Right cardiac atrium (tissue), 5 donors: ENCODE measurements at regions not wholly inside any gene's neighbourhood (a gene's known extent, or its start where the extent isn't known, plus 50 kb on each side); places are given as distances from the start of the nearest gene placed in this dataset.
"Not testable (repeated sequence)": the region's sequence is repeated elsewhere in the genome, so short reads cannot be mapped to it uniquely, and the experiment has no call there.

Source experiments
- ATAC-seq, 2 donors: fragments of 200-7000 bp; cut with Tn5 transposase; one replicate each; pipeline versions ENCODE4 v1.8.0 to v1.9.1; 2020; ENCODE audit warnings: moderate library complexity in 2 of 2, mild to moderate bottlenecking in 1 of 2
- DNase-seq, 3 donors: peaks; one replicate each; pipeline ENCODE4 v3.0.0-alpha.2; 2020
- H3K27ac ChIP-seq: one replicate; pipeline ENCODE4 v1.5.1; 2013; ENCODE audit warnings: mild to moderate bottlenecking, low read length, control low read depth, moderate library complexity
- H3K27me3 ChIP-seq: one replicate; pipeline ENCODE4 v1.6.1; 2013; ENCODE audit not compliant: control insufficient read depth, insufficient read depth
- H3K4me1 ChIP-seq: one replicate; pipeline ENCODE4 v1.6.1; 2013; ENCODE audit warnings: low read length; ENCODE audit not compliant: control insufficient read depth, insufficient read depth
- H3K4me3 ChIP-seq: one replicate; pipeline ENCODE4 v1.5.1; 2013; ENCODE audit warnings: low read length, control low read depth
- H3K9me3 ChIP-seq: one replicate; pipeline ENCODE4 v1.6.1; 2013; ENCODE audit warnings: low read length; ENCODE audit not compliant: control insufficient read depth
- WGBS: extraction: QIAGEN DNeasy Blood & Tissue Kit; methylation state at CpG from one replicate; pipeline ENCODE4 v1.1.7; 2013; 5-methylcytosine and 5-hydroxymethylcytosine counted together
- intact Hi-C, 4 donors: fragments of 100-400 bp; cut with DNase I; formaldehyde crosslinking; loops; one replicate each; pipeline versions ENCODE4 v1.11.0 to v1.14.0; 2022 to 2023
- donor health status: healthy with polysubstance abuse.
- donor health status: DM: no; HTN: yes; CAD: no.
- donor health status: DM: no; HTN: no; CAD: no.
- donor health status: DM: no; HTN: yes; CAD: no; lungs with severe emphysema.
- donor health status: DM: yes; HTN: yes; CAD: no.

DNA sequence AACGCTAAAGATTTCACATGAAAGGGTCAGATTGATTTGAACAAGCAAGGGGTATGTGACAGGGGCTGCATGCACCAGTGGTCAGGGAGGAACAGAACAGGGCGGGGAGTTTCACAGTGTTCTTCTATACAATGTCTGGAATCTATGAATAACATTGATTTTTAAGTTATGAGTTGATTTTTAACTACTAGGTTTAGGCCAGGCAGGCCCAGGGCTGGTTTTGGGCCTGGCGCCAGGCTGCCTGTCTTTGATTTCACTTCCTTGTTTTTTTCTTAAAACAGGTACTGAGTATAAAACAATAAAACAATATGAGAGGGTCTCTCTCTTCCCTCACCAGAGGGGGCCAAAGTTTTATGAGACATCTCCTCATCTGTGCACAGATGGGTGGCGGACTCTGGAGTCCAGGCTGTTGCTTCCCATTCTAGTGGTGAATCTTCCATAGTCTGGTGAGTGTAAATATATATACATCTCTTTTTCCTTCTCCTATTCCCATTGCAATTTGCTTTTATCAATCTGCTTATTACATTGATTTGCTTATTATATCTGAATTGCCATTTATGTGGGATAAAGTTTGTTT is 133.2 kb downstream of the ZNF737 start:
- ATAC-seq, H3K4me1 ChIP-seq, H3K27me3 ChIP-seq, DNase-seq, intact Hi-C loops, H3K27ac ChIP-seq, H3K4me3 ChIP-seq, H3K9me3 ChIP-seq: not testable (repeated sequence)
- 89% methylated on average over 4 of the region's 4 CpGs for WGBS

DNA sequence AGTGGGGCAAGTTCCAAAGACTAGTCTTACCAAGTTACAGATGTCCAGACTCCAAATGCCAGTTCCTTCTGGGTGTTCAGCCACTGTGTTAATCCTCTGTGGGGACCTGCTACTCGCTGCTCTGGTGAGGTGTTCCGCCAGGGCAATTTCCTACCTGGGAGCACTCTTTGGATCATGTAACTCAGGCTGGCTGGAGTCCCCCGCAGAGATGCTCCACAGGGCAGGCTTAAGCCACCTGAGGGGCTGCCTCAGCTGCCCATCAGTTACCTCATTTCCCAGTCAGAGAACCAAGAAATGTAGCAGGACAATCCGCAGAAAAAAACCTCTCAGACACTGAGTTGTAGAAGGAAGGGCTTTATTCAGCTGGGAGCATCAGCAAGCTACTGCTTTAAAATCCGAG is 133.8 kb downstream of the ZNF737 start:
- Histone ChIP-seq H3K27ac (no peak overlapping the region), H3K9me3 (no peaks in the 10 kb centered on the region), H3K4me1 (no peaks in the 10 kb centered on the region), H3K27me3 (no peaks in the 10 kb centered on the region), H3K4me3 (no peak overlapping the region)
- DNase-seq (no peak), ATAC-seq (no peak)
- intact Hi-C loops: no loop called here
- 89% methylated on average over 5 of the region's 5 CpGs for WGBS

DNA sequence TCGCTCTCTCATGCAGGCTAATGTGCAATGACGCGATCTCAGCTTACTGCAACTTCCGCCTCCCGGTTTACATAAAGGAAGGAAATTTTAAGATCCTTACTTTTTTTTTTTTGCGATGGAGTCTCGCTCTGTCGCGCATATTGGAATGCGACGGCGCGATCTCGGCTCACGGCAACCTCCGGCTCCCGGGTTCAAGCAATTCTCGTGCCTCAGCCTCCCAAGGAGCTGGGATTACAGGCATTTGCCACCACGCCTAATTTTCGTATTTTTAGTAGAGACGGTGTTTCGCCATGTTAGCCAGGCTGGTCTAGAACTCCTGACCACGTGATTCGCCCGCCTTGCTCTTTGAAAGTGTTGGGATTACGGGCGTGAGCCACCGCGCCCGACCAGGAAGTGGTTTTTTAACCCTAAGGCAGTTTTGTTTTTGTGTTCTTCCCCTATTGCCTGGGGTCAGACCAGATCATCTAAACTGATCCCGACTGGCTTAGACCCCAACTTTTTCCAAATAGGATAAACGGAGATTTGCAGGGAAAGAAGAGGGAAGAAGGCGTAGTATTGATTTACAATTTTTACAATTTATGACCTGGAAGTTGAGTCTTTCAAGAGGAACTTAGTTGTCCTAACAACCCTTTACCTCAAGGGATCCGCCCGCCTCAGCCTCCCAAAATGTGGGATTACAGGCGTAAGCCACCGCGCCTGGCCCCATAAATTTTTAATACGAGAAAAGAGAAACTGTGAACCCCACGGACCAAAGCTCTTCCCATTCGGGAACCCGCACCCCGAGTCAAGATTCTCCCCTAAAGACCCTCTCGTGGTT is 142.0 kb downstream of the ZNF737 start:
- WGBS: 4% methylated on average over 44 of the region's 44 CpGs
- H3K9me3 ChIP-seq: no peaks in the 10 kb centered on the region
- peak overlapping the region; percentile 91 for H3K4me3 ChIP-seq
- intact Hi-C loops: no loop called here
- peak overlapping the region; percentile 70 for H3K27ac ChIP-seq
- H3K27me3 ChIP-seq: no peaks in the 10 kb centered on the region
- ATAC-seq (peak; percentile 78 to 88), DNase-seq (peak; percentile 53 to 90 (median 58))
- no peaks in the 10 kb centered on the region for H3K4me1 ChIP-seq

GRCh38 chr19:20422216-20423205 is 143.1 kb downstream of the ZNF737 start:
- H3K4me3 ChIP-seq: peak overlapping the region; percentile 91
- ATAC-seq: no peak
- no peak overlapping the region for H3K27ac ChIP-seq
- H3K4me1 ChIP-seq: no peaks in the 10 kb centered on the region
- DNase-seq: peak in 1 of 3 donors; percentile 56
- no peaks in the 10 kb centered on the region for H3K27me3 ChIP-seq
- H3K9me3 ChIP-seq: no peaks in the 10 kb centered on the region
- intact Hi-C loops: no loop called here
- WGBS: 65% methylated on average over 22 of the region's 22 CpGs

- H3K9me3 ChIP-seq: no peaks in the 10 kb centered on the region
- no peak overlapping the region for H3K27ac ChIP-seq
- DNase-seq (no peak), ATAC-seq (no peak)
- no peaks in the 10 kb centered on the region for H3K4me1 ChIP-seq
- H3K27me3 ChIP-seq: no peaks in the 10 kb centered on the region
- WGBS: 67% methylated on average over 1 of the region's 1 CpG
- intact Hi-C loops: no loop called here
- no peak overlapping the region for H3K4me3 ChIP-seq
Observed at GRCh38 chr19:20416661-20417060, 148.9 kb downstream of the ZNF737 start.

DNA sequence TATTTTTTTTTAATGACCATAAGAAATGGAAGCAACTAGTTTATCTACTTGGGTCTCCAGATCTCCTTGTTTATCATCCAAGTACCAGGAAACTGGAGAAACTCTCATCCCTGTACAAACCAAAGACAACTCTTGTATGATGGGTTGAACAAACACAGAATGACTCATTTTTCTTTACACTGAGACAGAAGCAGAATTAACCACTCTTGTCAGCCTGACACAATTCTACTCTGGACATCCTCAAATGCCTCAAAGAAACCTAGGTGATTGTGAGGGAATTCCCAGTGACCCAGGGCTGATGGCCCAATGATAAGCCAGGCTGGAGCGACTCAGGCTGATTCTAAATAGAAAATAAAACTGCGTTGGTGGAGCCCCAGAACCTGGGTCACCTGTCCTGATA is 151.5 kb downstream of the ZNF737 start:
- ATAC-seq (no peak), DNase-seq (no peak)
- H3K4me1 ChIP-seq: no peaks in the 10 kb centered on the region
- intact Hi-C loops: loop anchor here in 1 of 4 donors (5.0 kb wide), 1 partner anchor 123 kb away; no protein-coding TSS in a partner anchor
- H3K27me3 ChIP-seq: no peaks in the 10 kb centered on the region
- no peak overlapping the region for H3K4me3 ChIP-seq
- WGBS: 89% methylated on average over 2 of the region's 2 CpGs
- no peak overlapping the region for H3K27ac ChIP-seq
- no peaks in the 10 kb centered on the region for H3K9me3 ChIP-seq

DNA sequence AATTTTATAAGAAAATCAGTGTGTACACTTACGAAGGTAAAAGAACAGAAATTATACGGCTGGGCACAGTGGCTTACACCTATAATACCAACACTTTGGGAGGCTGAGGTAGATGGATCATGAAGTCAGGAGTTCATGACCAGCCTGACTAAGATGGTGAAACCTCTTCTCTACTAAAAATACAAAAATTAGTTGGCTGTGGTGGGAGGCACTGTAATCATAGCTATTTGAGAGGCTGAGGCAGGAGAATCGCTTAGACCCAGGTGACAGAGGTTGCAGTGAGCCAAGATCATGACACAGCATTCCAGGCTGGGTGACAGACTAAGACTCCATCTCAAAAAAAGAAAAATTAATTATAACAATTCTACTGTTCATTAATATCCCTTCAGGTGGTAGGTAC is 151.9 kb downstream of the ZNF737 start:
- Histone ChIP-seq H3K27ac (no peak overlapping the region), H3K27me3 (no peaks in the 10 kb centered on the region), H3K4me1 (no peaks in the 10 kb centered on the region), H3K4me3 (no peak overlapping the region), H3K9me3 (no peaks in the 10 kb centered on the region)
- intact Hi-C loops: loop anchor here in 1 of 4 donors (5.0 kb wide), 1 partner anchor 124 kb away; no protein-coding TSS in a partner anchor
- no peak for ATAC-seq
- no peak for DNase-seq
- WGBS: 93% methylated on average over 3 of the region's 3 CpGs

- DNase-seq (no peak), ATAC-seq (no peak)
- H3K27me3 ChIP-seq: no peaks in the 10 kb centered on the region
- intact Hi-C loops: loop anchor here in 1 of 4 donors (5.0 kb wide), 1 partner anchor 124 kb away; no protein-coding TSS in a partner anchor
- H3K27ac ChIP-seq: no peak overlapping the region
- H3K4me1 ChIP-seq: no peaks in the 10 kb centered on the region
- H3K9me3 ChIP-seq: no peaks in the 10 kb centered on the region
- H3K4me3 ChIP-seq: no peak overlapping the region
Observed at GRCh38 chr19:20412846-20413245, 152.7 kb downstream of the ZNF737 start.

DNA sequence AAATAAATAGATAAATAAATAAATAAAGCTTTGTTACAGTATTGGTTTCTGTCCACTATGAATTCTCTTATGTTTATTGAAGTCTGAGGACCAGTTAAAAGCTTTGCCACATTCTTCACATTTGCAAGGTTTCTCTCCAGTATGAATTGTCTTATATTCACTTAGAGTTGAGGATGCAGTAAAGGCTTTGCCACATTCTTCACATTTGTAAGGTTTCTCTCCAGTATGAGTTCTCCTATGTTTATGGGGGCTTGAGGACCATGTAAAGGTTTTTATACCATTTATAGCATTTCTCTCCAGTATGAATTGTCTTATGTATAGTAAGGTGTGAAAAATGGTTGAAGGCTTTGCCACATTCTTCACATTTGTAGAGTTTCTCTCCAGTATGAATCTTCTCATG is 168.3 kb downstream of the ZNF737 start:
- Histone ChIP-seq H3K27ac (no peak overlapping the region), H3K4me3 (no peak overlapping the region), H3K4me1 (no peaks in the 10 kb centered on the region), H3K27me3 (no peaks in the 10 kb centered on the region), H3K9me3 (peaks cover 12% of the 10 kb centered on the region)
- DNase-seq: no peak
- intact Hi-C loops: no loop called here
- no peak for ATAC-seq

GRCh38 chr19:20388706-20389225 is 176.8 kb downstream of the ZNF737 start:
- H3K27ac ChIP-seq: no peak overlapping the region
- intact Hi-C loops: no loop called here
- no peaks in the 10 kb centered on the region for H3K27me3 ChIP-seq
- H3K9me3 ChIP-seq: peaks cover 3% of the 10 kb centered on the region
- no peaks in the 10 kb centered on the region for H3K4me1 ChIP-seq
- no peak for DNase-seq
- no peak overlapping the region for H3K4me3 ChIP-seq
- WGBS: 75% methylated on average over 6 of the region's 6 CpGs
- ATAC-seq: no peak
